ENCODE measurements at regions not wholly inside any gene's neighbourhood (a gene's known extent, or its start where the extent isn't known, plus 50 kb on each side); places are given as distances from the start of the nearest gene placed in this dataset.

- ATAC-seq (no peak), DNase-seq (ENCODE audit: low read depth in 1 of 2, low spot score in 1 of 2) (no peak), FAIRE-seq (no peak)
- Histone ChIP-seq H3K9me3 (no peaks in the 10 kb centered on the region), H3K27ac (peak overlapping the region; percentile 8 to 84; a peak in 4 of 6 replicates), H3K4me1 (peaks cover 77% of the 10 kb centered on the region), H3K4me3 (no peak overlapping the region), H3K4me2 (no peak overlapping the region)
- ChIA-PET POLR2A (no interaction called here), CTCF (interaction anchor here (0.7 to 1.1 kb wide), 2 partner anchors 13 to 73 kb away, joined by 3 read pairs; no protein-coding TSS in a partner anchor)
- 91% methylated on average over 13 of the region's 13 CpGs for WGBS (ENCODE audit: missing lambda C conversion rate)
- TF ChIP-seq RNF2 (IDR thresholded peaks at IDR 0.05; ENCODE audit: borderline replicate concordance, low read depth) (no peak), ZSCAN20 (CRISPR knock-in tag; IDR thresholded peaks at IDR 0.05) (no peak), ZC3H11A (IDR thresholded peaks at IDR 0.05) (no peak), HOXA7 (CRISPR knock-in tag; IDR thresholded peaks at IDR 0.05) (no peak), CHD2 (IDR thresholded peaks at IDR 0.05; ENCODE audit: low read length, partially characterized antibody) (no peak), PBX3 (IDR thresholded peaks at IDR 0.05) (no peak), ZFP36 (IDR thresholded peaks at IDR 0.05; ENCODE audit: borderline replicate concordance, partially characterized antibody) (no peak), RARB (CRISPR knock-in tag; IDR thresholded peaks at IDR 0.05) (no peak), EP300 (IDR thresholded peaks at IDR 0.05) (no peak)
- TF ChIP-seq, protein P1, sequence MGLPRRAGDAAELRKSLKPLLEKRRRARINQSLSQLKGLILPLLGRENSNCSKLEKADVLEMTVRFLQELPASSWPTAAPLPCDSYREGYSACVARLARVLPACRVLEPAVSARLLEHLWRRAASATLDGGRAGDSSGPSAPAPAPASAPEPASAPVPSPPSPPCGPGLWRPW (IDR thresholded peaks at IDR 0.05) = no peak
Measured at GRCh38 chr5:135137146-135137915, 103.3 kb upstream of the PITX1 start.

- ATAC-seq = no peak
- 64% methylated on average over 2 of the region's 2 CpGs for WGBS (ENCODE audit: missing lambda C conversion rate)
- Histone ChIP-seq H3K4me1 (peaks cover 70% of the 10 kb centered on the region), H3K4me3 (no peak overlapping the region), H3K4me2 (peak overlapping the region; percentile 52), H3K27ac (peak overlapping the region; percentile 52 to 84), H3K9me3 (no peaks in the 10 kb centered on the region)
- ChIA-PET POLR2A (no interaction called here), CTCF (interaction anchor here (1.0 kb wide), 1 partner anchor 55 kb away, joined by 4 read pairs; no protein-coding TSS in a partner anchor)
- no peak for DNase-seq (ENCODE audit: low read depth in 1 of 2, low spot score in 1 of 2)
- TF ChIP-seq CHD4 (IDR thresholded peaks at IDR 0.05; ENCODE audit: borderline replicate concordance) (no peak), CTCF (IDR thresholded peaks at IDR 0.05) (no peak), NR3C1 (IDR thresholded peaks at IDR 0.05) (no peak), FOSL2 (IDR thresholded peaks at IDR 0.05) (no peak), FOSL2 (CRISPR knock-in tag; IDR thresholded peaks at IDR 0.05) (no peak), FOSB (CRISPR knock-in tag; IDR thresholded peaks at IDR 0.05) (no peak), RFX5 (IDR thresholded peaks at IDR 0.05) (no peak)
- FAIRE-seq = no peak
Measured at GRCh38 chr5:135136546-135136945, 102.5 kb upstream of the PITX1 start.

DNA sequence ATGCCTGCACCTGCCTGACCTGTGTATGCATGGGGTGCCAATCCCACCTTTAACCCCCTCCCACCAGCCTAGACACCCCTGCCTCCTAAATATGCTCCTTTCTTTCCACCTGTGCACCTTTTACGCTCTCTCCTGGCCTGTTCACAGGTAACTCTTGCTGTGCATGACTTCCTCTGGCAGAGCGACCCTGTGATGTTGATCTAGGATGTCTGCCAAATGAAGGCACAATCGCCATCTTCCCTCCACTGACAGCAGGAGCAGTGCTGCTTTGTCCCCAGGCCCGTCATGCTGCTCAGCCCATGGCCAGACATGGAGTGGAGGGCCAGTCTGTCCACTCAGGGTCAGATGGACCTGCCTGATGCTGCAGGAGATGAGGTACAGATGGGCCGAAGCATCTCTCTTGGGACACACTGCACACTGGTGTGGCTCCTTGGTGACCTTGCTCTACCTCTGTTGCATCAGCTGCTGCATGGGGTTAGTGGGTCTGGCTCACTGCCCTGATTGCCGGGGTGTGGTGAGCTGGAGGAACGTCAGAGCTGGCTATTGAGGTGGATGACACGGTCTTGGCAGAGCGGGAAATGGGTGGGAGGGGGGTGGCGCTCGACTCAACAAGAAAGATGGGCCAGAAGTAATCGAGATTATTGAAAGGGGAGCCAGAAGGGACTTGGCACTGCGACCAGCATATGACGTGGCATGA, 101.7 kb upstream of the PITX1 start:
- DNase-seq (ENCODE audit: low read depth in 1 of 2, low spot score in 1 of 2) = peak in 1 of 2 experiments; percentile 70
- Histone ChIP-seq H3K4me2 (peak overlapping the region; percentile 52), H3K4me3 (no peak overlapping the region), H3K4me1 (peaks cover 61% of the 10 kb centered on the region), H3K9me3 (no peaks in the 10 kb centered on the region), H3K27ac (peak overlapping the region; percentile 52 to 84)
- no peak for ATAC-seq
- ChIA-PET POLR2A (no interaction called here), CTCF (interaction anchor here (1.0 kb wide), 1 partner anchor 56 kb away, joined by 4 read pairs; no protein-coding TSS in a partner anchor)
- no peak for FAIRE-seq
- 51% methylated on average over 14 of the region's 14 CpGs for WGBS (ENCODE audit: missing lambda C conversion rate)
- TF ChIP-seq EP300 (IDR thresholded peaks at IDR 0.05) = peak in 1 of 2 experiments; percentile 56; a peak in 2 of 5 replicates
- 0 out of 2 replicates have a peak, but pooled peaks have one; percentile 21 for TF ChIP-seq GATA3 (IDR thresholded peaks at IDR 0.05; ENCODE audit: borderline replicate concordance)
- TF ChIP-seq, protein P2, sequence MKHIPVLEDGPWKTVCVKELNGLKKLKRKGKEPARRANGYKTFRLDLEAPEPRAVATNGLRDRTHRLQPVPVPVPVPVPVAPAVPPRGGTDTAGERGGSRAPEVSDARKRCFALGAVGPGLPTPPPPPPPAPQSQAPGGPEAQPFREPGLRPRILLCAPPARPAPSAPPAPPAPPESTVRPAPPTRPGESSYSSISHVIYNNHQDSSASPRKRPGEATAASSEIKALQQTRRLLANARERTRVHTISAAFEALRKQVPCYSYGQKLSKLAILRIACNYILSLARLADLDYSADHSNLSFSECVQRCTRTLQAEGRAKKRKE (CRISPR knock-in tag; IDR thresholded peaks at IDR 0.05; ENCODE audit: low read depth) = no peak

Data from A549 (cell line).